Activated CD8-positive, alpha-beta memory T cell treated with anti-CD3 and anti-CD28 coated beads for 48 hours (primary cell): ENCODE measurements at regions not wholly inside any gene's neighbourhood (a gene's known extent, or its start where the extent isn't known, plus 50 kb on each side); places are given as distances from the start of the nearest gene placed in this dataset.
"Not testable (repeated sequence)": the region's sequence is repeated elsewhere in the genome, so short reads cannot be mapped to it uniquely, and the experiment has no call there.

Experiments
- DNase-seq, 3 experiments: peaks; one replicate each; pipeline ENCODE4 v3.0.0-alpha.2; 2020; ENCODE audit warnings: low read depth in 2 of 3, low spot score in 2 of 3

DNA sequence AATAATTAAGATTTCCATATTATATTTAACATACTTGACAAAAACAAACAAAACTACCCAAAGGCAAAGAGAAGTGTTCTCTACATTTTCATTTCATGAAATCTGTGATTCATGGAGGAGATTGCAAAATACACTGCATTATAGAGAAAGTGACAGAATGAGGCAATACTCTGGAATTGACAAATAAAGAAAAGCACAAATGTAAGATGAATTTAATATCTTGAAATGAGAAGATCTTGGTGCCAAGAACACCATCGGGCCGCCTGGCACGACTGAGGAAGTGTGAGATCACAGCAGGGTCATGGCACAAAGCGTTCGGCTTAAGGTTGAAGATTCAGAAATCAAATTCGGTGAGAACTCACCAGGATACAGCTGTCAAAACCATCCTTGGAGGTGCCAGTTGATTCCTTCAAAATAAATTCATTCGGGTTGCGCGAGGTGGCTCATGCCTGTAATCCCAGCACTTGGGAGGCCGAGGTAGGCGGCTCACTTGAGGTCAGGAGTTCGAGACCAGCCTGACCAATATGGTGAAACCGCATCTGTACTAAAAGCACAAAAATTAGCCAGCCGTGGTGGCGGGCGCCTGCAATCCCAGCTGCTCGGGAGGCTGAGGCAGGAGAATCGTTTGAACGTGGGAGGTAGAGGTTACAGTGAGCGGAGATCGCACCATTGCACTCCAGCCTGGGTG is 174.0 kb upstream of the PFKP start:
- no peak for DNase-seq

DNA sequence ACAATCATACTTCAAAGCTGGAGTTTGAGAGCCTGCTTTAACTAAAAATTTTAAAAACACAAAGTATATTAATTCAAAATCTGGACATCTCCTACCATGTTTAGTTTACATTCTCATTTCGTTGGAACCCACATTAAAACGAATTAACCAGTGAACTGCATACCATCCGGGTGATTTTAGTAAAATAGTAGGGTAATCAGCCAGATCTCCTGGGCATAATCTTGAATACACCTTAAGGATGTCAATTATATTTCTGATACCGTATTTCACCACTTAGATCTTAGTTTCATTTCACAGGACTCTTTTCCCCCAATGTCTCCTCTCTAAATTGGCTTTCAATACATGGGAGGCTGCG is 175.6 kb upstream of the PFKP start:
- DNase-seq, result no peak

DNA sequence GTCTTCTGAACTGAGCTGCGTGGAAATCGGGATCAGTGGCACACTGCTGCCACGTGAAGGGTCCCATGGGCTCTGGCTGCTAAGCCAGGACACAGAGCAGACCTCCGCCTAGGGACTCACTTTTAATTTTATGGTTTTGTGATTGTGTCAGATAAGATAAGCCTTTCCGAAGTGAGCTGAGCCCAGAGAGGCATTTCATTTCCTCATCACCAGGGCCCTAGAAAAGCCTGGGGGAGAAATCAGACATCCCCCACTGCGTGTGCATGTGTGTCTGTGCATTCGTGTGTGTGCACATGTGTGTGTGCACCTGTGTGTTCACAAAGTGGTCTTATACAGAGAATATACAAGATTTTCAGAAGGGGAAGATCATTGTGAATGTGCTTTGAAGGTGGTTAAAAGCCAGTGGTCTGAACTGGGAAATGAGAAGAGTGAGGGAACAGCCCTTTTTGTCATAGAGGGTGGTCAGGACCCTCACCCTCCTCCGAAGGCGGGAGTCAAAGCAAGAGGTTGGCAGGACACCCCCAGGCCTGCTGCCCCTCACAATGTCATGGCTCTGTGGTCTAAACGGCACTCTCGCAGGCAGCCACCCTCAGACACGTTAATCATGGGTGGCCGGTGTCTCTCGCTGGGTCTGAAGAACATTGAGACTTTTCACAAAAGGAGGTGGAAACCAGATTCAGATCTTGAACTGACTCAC is 176.1 kb upstream of the PFKP start:
- DNase-seq, result no peak

DNA sequence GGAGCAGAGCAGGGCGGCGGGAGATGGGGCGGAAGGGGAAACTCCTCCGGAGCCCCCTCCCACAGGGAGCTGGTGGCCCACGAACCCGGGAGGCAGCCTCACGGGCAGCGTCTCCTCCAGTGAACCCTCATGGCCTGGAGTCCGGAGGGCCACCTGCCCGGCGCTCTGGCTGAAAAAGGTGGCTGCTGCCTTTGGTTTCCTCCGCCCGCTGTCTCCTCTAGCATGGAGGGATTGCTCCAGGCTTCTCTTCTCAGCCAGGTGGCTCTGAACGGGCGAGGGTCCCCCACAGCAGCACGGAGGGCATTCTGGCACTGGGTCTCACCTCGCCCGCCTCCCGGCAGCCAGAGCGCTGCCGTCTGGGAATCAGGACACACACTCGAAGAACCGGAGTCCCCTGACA is 177.3 kb upstream of the PFKP start:
- DNase-seq, result no peak

DNA sequence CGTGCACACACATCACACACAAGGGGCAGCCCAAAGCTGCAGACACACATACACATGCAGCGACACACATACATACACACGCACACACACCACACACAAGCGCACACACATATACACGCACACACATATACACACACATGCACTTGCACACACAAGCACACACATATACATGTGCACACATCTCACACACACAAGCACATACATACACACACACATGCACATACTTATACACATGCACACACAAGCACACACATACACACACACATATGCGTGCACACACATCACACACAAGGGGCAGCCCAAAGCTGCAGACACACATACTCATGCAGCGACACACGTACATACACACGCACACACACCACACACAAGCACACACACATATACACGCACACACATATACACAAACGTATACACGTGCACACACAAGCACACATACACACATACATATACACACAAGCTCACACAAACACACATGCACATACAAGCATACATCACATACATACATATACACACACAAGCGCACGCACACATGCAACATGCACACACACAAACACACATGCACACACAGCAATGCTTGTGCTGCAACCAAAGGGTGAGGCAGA is 178.8 kb upstream of the PFKP start:
- no peak for DNase-seq

DNA sequence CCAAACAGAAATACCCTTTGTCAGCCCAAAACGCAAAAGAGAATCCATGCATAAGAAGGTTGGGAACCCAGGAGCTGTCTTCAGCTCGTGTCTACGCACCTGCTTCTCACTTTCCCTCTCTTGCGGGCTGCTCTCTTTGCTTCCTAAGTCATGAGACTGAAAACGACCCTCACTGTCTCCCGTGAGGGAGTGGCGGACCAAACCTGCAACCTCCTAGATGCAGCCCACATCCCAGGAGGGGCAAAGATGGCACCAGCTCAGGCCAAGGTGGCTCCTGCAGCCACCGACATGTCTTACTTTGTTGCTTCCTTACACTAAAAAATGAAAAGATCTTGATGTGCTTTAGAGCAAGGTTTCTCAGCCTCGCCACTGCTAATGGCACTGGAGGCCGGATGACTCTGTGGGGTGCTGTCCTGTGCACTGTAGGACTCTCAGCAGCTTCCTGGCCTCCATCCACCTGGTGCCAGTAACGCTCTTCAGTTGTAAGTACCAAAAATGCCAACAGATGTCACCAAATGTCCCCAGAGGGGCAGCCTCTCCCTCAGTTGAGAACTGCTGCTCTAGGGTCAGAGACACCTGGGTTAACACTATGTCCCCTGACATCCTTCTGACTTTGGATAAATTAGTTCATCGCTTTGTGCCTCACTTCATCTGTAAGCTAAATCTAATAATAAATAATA is 179.8 kb upstream of the PFKP start:
- DNase-seq, result no peak

DNA sequence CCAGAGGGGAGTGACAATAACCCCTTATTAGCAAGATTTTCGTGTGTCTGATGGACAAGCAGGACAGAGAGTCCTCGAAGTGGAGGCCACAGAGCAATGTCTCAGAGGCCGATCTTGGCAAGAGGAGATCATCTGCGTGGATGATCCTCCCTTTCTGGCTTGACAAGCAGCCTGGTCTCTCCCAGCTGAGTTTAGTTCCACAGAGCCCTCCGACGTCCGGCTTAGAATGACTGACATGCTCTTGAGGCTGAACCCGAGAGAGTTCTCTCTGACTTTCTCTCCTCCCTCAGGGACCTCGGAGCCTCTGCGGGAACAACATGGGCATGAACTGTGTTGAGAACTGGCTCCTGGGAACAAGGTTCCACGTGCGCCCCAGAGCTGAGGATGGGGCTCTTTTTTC is 180.7 kb upstream of the PFKP start:
- no peak for DNase-seq

DNA sequence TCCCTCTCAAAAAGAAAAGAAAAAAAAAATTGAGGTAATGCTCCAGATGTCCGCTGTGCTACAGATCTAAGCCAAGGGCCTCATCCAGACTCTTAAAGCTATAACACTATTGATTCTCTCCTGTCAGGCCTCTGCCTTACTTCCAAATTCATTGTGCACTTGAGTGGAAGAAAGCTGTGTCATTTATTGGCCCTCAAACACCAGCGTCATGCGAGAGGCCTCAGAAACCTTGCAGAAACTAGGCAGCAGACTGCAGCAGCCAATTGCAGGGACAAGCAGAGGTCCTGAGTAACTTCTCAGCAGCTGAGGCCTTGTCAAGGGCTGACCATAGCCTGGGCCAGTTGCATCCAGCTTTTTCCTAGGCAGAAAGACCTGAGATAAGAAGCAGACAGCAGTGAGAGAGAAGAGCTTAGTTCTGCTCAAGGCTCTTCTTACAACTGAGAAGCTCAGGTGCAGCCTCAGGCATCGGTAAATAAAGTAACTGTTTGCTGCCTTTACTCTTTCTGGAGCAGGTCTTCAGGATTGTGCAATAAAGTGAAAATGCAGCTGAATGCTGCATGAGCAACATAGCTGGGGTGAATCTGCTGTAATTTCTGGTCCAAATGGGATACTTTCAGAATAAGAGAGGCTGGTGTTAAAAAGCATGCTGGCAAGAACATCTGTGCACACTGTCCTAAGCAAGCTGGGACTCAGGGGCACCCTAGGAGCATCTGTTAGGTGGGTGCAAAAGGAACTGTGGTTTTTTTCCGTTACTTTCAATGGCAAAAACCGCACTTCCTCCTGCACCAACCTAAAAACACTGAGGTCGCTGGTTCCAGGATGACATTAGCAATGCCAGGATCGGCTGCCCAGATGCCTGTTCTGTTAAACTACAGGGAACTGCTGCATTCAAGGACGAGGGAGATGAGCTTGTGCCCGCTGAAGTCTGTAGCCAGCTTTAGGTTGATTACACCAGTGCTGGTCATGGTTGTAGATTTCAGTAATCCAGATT is 181.8 kb upstream of the PFKP start:
- no peak for DNase-seq

DNA sequence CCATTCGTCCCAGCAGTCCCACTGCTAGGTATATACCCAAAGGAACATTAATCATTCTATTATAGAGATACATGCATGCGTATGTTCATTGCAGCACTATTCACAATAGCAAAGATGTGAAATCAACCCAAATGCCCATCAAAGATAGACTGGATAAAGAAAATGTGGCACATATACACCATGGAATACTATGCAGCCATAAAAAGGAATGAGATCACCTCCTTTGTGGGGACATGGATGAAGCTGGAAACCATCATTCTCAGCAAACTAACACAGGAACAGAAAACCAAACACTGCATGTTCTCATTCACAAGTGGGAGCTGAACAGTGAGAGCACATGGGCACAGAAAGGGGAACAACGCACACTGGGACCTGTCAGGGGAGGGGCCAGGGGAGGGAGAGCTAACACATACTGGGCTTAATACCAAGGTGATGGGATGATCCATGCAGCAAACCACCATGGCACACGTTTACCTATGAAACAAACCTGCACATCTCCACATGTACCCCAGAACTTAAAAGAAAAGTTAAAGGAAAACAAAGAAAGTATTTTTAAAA is 183.3 kb upstream of the PFKP start:
- DNase-seq, result not testable (repeated sequence)

DNA sequence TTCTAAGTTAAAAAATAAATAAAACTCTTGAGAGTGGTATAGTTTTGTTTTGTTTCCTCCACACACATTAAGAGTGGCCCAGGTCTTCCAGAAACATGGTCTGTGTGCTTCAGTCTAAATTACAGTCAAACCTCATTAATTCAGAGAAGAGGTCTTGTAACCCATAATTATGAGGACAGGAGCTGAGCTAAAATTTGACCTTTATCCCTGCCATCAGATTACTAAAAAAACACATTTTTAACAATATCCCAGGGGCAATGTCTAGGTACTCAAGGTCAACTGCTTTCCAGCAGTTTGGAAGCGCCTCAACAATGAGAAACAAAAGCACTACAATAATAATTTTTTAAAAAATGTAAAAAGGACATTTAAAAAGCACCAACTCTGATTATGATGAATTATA is 184.1 kb upstream of the PFKP start:
- no peak for DNase-seq

DNA sequence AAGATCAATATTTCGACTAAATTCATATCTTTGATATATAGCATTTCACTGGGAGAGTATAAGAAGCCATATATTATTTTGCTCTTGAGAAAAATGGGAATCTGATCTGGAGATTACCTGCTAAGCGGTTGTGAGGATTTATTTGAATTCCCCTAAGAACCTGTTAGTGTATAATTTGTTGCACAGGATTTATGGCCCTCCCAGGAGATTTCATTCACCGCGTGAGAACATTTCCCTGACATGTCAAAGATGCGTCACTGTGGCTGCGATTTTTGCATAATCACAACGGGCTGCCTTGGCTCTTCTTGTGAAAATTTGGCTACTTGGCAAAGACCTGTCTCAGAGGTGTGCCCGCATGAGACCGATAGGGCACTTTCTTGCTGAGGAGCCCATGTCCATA is 184.7 kb upstream of the PFKP start:
- no peak for DNase-seq

DNA sequence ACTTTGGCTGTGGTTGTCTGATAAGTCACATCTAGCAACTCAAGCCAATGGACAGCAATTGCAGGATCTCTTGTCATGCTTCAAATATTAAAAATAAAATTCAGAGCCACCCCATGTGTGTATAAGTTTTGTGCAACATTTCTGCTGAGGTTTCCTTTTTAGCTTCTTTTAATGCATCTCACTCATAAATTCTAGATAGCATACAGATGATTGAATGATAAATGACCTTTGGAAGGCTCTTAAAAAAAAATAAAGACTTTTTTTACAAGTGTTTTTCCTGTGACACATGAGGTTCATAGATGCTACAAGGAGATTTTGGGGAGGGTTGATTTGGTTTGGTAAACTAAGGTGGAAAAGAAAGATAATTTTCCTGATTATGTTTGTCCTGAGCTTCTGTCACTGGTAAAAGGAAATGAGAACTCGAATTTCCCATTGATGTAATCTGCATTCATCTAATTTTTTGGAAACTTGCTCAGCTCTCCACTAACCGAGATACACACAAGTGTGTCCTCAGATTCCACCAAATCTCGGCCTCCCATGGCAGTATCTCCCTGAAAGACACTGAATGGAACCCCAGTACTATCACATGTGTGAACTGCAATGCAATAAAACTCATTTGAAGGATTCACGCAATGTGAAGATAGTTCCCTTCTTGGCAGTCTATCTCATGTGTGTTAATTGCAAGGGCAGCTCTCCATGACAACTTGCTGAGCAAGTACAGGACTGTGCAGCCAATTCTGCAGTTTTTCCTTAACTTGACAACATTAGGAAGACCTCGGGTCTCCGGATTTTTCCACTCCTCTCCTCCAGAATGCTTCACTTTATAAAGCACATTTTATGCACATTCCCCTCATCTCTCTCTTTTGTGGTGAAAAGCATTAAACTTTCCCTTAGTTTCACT is 185.4 kb upstream of the PFKP start:
- no peak for DNase-seq

DNA sequence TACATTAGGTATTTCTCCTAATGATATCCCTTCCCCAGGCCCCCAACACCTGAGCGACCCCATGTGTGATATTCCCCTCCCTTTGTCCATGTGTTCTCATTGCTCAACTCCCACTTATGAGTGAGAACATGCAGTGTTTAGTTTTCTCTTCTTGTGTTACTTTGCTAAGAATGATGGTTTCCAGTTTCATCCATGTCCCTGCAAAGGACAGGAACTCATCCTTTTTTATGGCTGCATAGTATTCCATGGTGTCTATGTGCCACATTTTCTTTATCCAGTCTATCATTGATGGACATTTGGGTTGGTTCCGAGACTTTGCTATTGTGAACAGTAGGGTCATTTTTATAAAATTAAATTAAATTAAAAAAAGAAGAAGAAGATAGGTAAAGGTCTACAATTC is 187.3 kb upstream of the PFKP start:
- not testable (repeated sequence) for DNase-seq

DNA sequence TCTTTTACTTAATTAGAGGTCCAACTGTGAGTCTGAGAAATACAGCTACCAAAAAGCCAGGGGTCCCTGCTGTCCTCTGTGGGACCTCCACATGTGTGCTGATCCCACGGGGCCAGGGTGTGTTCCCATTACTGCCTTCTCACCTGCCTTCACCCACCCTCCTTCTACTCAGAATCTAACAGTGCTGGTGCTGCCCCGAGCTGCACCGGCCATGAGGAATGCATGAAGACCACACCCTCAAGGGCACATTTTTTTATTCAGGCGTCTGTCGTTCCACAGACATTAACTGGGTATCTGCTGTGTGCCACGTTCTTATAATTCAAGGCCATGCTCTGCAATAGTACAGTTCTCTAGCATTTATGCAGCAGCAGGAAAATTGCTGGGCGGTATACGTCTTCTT is 188.5 kb upstream of the PFKP start:
- no peak for DNase-seq

DNA sequence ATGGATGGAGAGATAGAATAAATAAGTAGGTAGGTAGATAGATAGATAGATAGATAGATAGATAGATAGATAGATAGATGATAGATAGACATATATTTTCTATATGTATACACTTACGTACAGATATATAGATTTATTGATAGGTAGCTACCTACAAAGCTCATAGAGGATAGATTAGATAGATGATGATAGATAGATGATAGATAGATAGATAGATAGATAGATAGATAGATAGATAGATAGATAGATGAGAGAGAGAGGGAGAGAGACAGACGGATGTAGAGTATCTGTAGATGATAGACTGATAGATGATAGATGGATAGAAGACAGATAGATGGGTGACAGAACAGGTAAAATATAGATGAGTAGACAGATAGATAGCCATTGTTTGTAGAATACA is 191.3 kb upstream of the PFKP start:
- DNase-seq, result no peak

DNA sequence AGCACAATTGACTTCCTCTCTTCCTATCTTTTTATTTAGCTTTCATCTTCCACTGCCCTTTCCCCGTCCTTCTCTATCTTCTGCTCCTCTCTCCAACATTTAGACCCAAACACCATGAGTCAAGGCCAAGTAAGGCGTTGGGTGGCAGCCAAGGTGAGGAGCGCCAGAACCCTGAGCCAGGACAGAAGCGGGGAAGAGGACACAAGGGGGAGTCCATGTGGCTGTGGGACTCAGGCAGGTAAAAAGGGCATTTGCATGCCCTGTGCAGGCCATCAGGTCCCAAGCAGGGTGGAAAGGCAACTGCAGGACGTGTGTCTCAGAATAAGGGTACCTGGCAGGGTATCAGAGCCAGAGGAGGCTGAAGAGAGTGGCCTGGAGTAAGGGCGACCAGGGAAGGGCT is 192.4 kb upstream of the PFKP start:
- DNase-seq, result no peak

DNA sequence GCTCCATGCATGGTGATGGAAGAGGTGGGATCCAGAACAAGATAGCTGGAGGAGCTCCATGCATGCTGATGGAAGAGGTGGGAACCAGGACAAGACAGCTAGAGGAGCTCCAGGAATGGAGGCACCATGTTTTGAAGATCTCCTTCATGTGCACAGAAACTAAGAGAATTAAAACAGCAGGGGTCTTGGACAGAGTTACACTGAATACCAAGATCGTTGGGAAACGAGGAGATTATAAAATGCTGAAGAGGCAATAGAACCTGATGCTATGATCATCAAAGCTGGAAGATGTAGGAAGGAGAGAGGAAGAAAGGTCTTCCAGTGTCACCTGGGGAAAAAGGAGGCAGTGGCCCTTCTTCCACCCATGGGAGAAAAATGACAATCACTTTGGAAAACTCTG is 193.6 kb upstream of the PFKP start:
- no peak for DNase-seq

DNA sequence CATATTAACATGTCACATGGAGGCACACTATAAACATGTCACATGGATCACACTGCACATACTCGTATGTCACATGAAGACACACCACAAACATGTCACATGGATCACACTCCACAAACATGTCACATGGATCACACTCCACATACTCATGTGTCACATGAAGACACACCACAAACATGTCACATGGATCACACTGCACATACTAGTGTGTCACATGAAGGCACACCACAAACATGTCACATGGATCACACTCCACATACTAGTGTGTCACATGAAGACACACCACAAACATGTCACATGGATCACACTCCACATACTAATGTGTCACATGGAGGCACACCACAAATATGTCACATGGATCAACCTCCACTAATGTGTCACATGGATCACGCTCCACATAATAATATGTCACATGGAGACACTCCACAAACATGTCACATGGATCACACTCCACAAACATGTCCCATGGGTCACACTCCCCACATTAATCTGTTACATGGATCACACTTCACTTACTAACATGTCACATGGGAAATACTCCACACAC is 195.6 kb upstream of the PFKP start:
- no peak for DNase-seq

DNA sequence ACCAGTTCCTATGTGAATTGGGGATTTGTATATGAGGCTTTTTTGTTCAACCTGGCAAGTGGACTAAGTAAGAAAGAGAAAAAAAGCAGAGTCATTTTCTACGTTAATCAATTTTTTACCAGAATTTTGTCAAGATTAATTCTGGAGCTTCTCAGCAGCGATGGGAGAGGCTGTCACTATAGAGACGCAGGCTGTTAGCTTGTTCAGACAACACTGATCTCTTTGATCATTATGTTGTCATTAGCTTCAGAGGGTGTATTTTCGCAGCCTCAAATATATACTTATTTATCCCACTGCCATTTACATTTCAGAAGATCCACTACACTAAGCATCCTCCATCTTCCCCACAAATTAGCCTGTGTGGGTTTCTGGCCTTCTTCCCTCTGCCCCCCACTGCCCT is 196.7 kb upstream of the PFKP start:
- DNase-seq, result no peak
